DND-41 (cell line): ENCODE measurements at regions not wholly inside any gene's neighbourhood (a gene's known extent, or its start where the extent isn't known, plus 50 kb on each side); places are given as distances from the start of the nearest gene placed in this dataset.

ENCODE experiments used
- CTCF ChIP-seq: IDR thresholded peaks from 2 replicates; pipeline ENCODE4 v1.5.1; 2012; ENCODE audit warnings: borderline replicate concordance, low read length, moderate library complexity, mild to moderate bottlenecking; ENCODE audit not compliant: poor library complexity, severe bottlenecking; ENCODE audit errors: extremely low read depth
- EZH2 ChIP-seq: IDR thresholded peaks from 3 replicates; pipeline ENCODE4 v1.6.1; 2012; ENCODE audit warnings: borderline replicate concordance, low read depth, mild to moderate bottlenecking, moderate library complexity, low read length, inconsistent platforms; ENCODE audit not compliant: severe bottlenecking

- TF ChIP-seq CTCF (no peak), EZH2 (no peak)
Measured at GRCh38 chr2:30039101-30039500, 107.7 kb upstream of the YPEL5 start.
